ENCODE measurements at regions not wholly inside any gene's neighbourhood (a gene's known extent, or its start where the extent isn't known, plus 50 kb on each side); places are given as distances from the start of the nearest gene placed in this dataset.

DNA sequence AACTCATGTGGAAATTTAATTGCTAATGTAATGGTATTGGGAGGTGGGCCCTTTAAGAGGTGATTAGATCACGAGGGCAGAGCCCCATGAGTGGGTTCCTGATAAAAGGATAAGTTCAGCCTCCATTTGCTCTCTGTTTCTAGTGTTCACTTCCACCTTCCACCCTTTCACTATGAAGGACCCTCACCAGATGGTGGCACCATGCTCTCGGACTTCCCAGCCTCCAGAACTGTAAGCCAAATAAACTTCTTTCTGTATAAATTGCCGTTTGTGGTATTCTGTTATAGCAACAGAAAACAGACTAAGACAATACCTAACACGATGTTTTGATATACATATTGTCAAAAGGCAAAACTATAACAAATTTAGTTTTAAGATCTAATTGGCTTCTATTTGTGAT, 166.2 kb downstream of the DEPDC1B start:
- TF ChIP-seq, protein P1, sequence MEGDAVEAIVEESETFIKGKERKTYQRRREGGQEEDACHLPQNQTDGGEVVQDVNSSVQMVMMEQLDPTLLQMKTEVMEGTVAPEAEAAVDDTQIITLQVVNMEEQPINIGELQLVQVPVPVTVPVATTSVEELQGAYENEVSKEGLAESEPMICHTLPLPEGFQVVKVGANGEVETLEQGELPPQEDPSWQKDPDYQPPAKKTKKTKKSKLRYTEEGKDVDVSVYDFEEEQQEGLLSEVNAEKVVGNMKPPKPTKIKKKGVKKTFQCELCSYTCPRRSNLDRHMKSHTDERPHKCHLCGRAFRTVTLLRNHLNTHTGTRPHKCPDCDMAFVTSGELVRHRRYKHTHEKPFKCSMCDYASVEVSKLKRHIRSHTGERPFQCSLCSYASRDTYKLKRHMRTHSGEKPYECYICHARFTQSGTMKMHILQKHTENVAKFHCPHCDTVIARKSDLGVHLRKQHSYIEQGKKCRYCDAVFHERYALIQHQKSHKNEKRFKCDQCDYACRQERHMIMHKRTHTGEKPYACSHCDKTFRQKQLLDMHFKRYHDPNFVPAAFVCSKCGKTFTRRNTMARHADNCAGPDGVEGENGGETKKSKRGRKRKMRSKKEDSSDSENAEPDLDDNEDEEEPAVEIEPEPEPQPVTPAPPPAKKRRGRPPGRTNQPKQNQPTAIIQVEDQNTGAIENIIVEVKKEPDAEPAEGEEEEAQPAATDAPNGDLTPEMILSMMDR (IDR thresholded peaks at IDR 0.05): no peak
- TF ChIP-seq POLR2A (IDR thresholded peaks at IDR 0.05): no peak
